OCI-LY7 (cell line): ENCODE measurements at regions not wholly inside any gene's neighbourhood (a gene's known extent, or its start where the extent isn't known, plus 50 kb on each side); places are given as distances from the start of the nearest gene placed in this dataset.

Experiments
- BruUV-seq: library from RNA; stranded (reverse); fragments of 400-500 nt; replicated peaks from 2 replicates; lab custom pipeline; 2021; lab: Mats Ljungman, UMichigan
- CTCF ChIA-PET: fragments of 300-600 bp; sonication (Branson Sonifier 250); formaldehyde crosslinking; loops from one replicate; lab custom pipeline; 2022; ENCODE audit warnings: antibody characterized with exemption; ENCODE audit not compliant: unreplicated experiment; lab: Charles Lee
- POLR2A ChIA-PET: fragments of 300-600 bp; sonication (Branson Sonifier 250); formaldehyde crosslinking; loops from one replicate; lab custom pipeline; 2022; ENCODE audit warnings: antibody characterized with exemption; lab: Charles Lee
- DNase-seq: peaks from one replicate; pipeline ENCODE4 v3.0.0-alpha.2; 2015; ENCODE audit warnings: low spot score
- H2AFZ ChIP-seq: fragments of 200-600 bp; sonication (generic), shearing (Covaris generic); 2 replicates; pipeline ENCODE4 v1.6.1; 2014; ENCODE audit warnings: mild to moderate bottlenecking, antibody characterized with exemption, low read length, moderate library complexity
- H3K27ac ChIP-seq: fragments of 200-600 bp; sonication (generic); 2 replicates; pipeline ENCODE4 v1.5.1; 2014; ENCODE audit warnings: mixed run types, low read depth, mild to moderate bottlenecking, moderate library complexity, low read length, inconsistent platforms; ENCODE audit not compliant: poor library complexity, severe bottlenecking
- H3K36me3 ChIP-seq: fragments of 200-600 bp; sonication (generic); 2 replicates; pipeline ENCODE4 v1.6.1; 2014; ENCODE audit warnings: mild to moderate bottlenecking, antibody characterized with exemption, low read length, moderate library complexity, mixed read lengths; ENCODE audit not compliant: insufficient read depth
- H3K4me1 ChIP-seq: fragments of 200-600 bp; sonication (generic); 2 replicates; pipeline ENCODE4 v1.5.1; 2014; ENCODE audit warnings: mild to moderate bottlenecking, low read length; ENCODE audit not compliant: insufficient read depth, poor library complexity, severe bottlenecking
- H3K4me2 ChIP-seq: fragments of 200-600 bp; sonication (generic); 2 replicates; pipeline ENCODE4 v1.6.1; 2014; ENCODE audit warnings: mild to moderate bottlenecking, low read length
- H3K4me3 ChIP-seq: fragments of 200-600 bp; sonication (generic); 2 replicates; pipeline ENCODE4 v1.5.1; 2014; ENCODE audit warnings: mild to moderate bottlenecking, low read depth, low read length; ENCODE audit not compliant: poor library complexity, severe bottlenecking
- H3K79me2 ChIP-seq: fragments of 200-600 bp; sonication (generic); 2 replicates; pipeline ENCODE4 v1.6.1; 2016; ENCODE audit warnings: low read depth, mild to moderate bottlenecking, low read length, moderate library complexity, mixed read lengths; ENCODE audit not compliant: insufficient read depth
- H3K9me2 ChIP-seq: fragments of 200-600 bp; sonication (generic); 2 replicates; pipeline ENCODE4 v1.6.1; 2016; ENCODE audit warnings: mild to moderate bottlenecking, low read length, mixed read lengths; ENCODE audit not compliant: insufficient read depth
- H3K9me3 ChIP-seq: fragments of 200-600 bp; sonication (generic); 2 replicates; pipeline ENCODE4 v1.6.1; 2014; ENCODE audit warnings: mild to moderate bottlenecking, mixed run types, low read length, mixed read lengths
- H4K20me1 ChIP-seq: fragments of 200-600 bp; sonication (generic); 2 replicates; pipeline ENCODE4 v1.6.1; 2014; ENCODE audit warnings: mild to moderate bottlenecking, antibody characterized with exemption, low read length, moderate library complexity, mixed read lengths; ENCODE audit not compliant: insufficient read depth
- EZH2phosphoT487 ChIP-seq: fragments of 200-600 bp; sonication (generic); IDR thresholded peaks from 2 replicates; pipeline ENCODE4 v1.6.1; 2018; ENCODE audit warnings: low read depth, borderline replicate concordance, mild to moderate bottlenecking, mixed run types, antibody characterized with exemption, low read length, moderate library complexity, mixed read lengths
- intact Hi-C: fragments of 100-400 bp; cut with micrococcal nuclease; formaldehyde crosslinking; loops from one replicate; pipeline ENCODE4 v1.10.0; 2022; ENCODE audit not compliant: unreplicated experiment
- TF ChIP-seq, protein P1 (sequence below): fragments of 200-600 bp; sonication (generic); conservative IDR thresholded peaks from 2 replicates; pipeline ENCODE4 v1.5.1; 2014; ENCODE audit warnings: mild to moderate bottlenecking, antibody characterized with exemption, low read length, moderate library complexity, mixed read lengths

DNA sequence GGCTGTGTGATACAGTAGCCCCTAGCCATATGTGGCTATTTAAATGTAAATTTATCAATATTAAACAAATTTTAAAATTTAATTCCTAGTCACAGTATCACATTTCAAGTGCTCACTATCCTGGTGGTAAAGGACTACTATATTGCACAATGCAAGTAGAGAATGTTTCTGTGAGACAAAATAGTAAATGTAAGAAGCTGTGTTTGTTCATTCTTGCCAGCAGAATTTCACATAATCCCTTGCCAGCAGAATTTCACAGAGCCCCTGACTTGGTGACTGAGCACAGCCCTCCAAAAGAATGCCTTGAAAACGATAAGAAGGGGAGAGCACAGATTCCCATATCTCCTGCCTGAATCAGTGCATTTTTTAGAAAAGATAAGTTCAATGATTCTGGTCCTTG, 75.9 kb upstream of the SELENOP start:
- no peak overlapping the region for H3K4me2 ChIP-seq
- ChIA-PET POLR2A (interaction anchor here (0.6 kb wide), 1 partner anchor 303 kb away, joined by 3 read pairs; no protein-coding TSS in a partner anchor), CTCF (no interaction called here)
- TF ChIP-seq, protein P1, sequence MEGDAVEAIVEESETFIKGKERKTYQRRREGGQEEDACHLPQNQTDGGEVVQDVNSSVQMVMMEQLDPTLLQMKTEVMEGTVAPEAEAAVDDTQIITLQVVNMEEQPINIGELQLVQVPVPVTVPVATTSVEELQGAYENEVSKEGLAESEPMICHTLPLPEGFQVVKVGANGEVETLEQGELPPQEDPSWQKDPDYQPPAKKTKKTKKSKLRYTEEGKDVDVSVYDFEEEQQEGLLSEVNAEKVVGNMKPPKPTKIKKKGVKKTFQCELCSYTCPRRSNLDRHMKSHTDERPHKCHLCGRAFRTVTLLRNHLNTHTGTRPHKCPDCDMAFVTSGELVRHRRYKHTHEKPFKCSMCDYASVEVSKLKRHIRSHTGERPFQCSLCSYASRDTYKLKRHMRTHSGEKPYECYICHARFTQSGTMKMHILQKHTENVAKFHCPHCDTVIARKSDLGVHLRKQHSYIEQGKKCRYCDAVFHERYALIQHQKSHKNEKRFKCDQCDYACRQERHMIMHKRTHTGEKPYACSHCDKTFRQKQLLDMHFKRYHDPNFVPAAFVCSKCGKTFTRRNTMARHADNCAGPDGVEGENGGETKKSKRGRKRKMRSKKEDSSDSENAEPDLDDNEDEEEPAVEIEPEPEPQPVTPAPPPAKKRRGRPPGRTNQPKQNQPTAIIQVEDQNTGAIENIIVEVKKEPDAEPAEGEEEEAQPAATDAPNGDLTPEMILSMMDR = no peak
- TF ChIP-seq EZH2phosphoT487 = no peak
- H3K4me1 ChIP-seq = no peaks in the 10 kb centered on the region
- H3K79me2 ChIP-seq = no peaks in the 10 kb centered on the region
- no TSS peak for BruUV-seq
- no peaks in the 10 kb centered on the region for H3K9me3 ChIP-seq
- intact Hi-C loops = no loop called here
- no peak overlapping the region for H3K4me3 ChIP-seq
- no peaks in the 10 kb centered on the region for H4K20me1 ChIP-seq
- H3K36me3 ChIP-seq = no peaks in the 10 kb centered on the region
- H3K9me2 ChIP-seq = no peaks in the 10 kb centered on the region
- no peak overlapping the region for H3K27ac ChIP-seq
- DNase-seq = no peak
- H2AFZ ChIP-seq = no peak overlapping the region

DNA sequence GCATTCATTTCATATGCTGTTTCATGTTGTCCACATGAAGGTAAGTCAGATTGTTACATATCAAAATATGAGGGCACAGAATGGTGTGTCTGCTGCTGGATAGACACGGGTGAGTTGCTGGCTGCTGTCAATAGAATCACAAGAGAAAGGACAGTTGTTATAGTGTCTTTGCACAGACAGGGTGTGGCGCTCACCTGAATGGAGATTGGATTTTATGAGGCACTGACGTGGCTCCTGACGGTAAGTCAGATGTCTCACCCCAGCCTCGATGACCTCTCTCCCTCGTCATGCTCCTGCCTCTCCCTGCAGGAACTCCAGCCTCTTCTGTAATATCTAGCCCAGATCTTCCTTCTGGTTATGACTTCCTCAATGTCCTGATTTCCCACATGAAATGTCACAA, 75.4 kb upstream of the SELENOP start:
- Histone ChIP-seq H2AFZ (no peak overlapping the region), H3K4me3 (no peak overlapping the region), H3K27ac (no peak overlapping the region), H3K9me2 (no peaks in the 10 kb centered on the region), H3K4me1 (no peaks in the 10 kb centered on the region), H3K36me3 (no peaks in the 10 kb centered on the region), H3K9me3 (no peaks in the 10 kb centered on the region), H3K4me2 (no peak overlapping the region), H3K79me2 (no peaks in the 10 kb centered on the region), H4K20me1 (no peaks in the 10 kb centered on the region)
- ChIA-PET POLR2A (no interaction called here), CTCF (no interaction called here)
- no TSS peak for BruUV-seq
- intact Hi-C loops = no loop called here
- TF ChIP-seq, protein P1 = no peak
- TF ChIP-seq EZH2phosphoT487 = no peak
- DNase-seq = no peak

GRCh38 chr5:42886635-42887034, 74.9 kb upstream of the SELENOP start:
- H3K79me2 ChIP-seq = no peaks in the 10 kb centered on the region
- BruUV-seq = no TSS peak
- ChIA-PET CTCF (no interaction called here), POLR2A (no interaction called here)
- no peaks in the 10 kb centered on the region for H3K9me2 ChIP-seq
- no peak overlapping the region for H3K27ac ChIP-seq
- H3K36me3 ChIP-seq = no peaks in the 10 kb centered on the region
- no peak overlapping the region for H3K4me2 ChIP-seq
- no peak for DNase-seq
- H4K20me1 ChIP-seq = no peaks in the 10 kb centered on the region
- no peak for TF ChIP-seq EZH2phosphoT487
- TF ChIP-seq, protein P1 = no peak
- H2AFZ ChIP-seq = no peak overlapping the region
- no peak overlapping the region for H3K4me3 ChIP-seq
- H3K4me1 ChIP-seq = no peaks in the 10 kb centered on the region
- no peaks in the 10 kb centered on the region for H3K9me3 ChIP-seq
- intact Hi-C loops = no loop called here
